GM19324 (cell line): ENCODE measurements at regions not wholly inside any gene's neighbourhood (a gene's known extent, or its start where the extent isn't known, plus 50 kb on each side); places are given as distances from the start of the nearest gene placed in this dataset.

Source experiments
- ATAC-seq: cut with Tn5 transposase; IDR thresholded peaks from one replicate; pipeline ENCODE4 v1.9.1; 2021; ENCODE audit warnings: mild to moderate bottlenecking, moderate library complexity; ENCODE audit not compliant: unreplicated experiment, low FRiP score

DNA sequence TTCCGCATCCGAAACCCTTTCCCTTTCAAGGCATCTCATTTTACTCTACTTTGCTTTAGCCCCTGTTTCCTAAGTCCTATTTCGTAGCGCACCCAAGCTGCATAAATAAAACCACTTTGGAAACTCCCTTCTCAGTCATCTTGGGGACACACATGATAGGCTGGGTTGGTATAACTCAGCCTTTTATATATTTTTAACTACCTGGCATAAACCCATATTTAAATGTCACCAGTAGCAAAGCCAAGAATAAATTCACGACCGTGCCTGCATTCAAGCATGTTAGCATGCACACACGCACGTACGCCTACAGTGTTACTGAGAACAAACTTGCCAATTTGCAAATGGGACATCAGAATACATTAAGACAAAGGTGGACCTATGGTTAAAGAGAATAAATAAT lies 564.7 kb upstream of the PIK3C3 start:
- ATAC-seq: no peak

DNA sequence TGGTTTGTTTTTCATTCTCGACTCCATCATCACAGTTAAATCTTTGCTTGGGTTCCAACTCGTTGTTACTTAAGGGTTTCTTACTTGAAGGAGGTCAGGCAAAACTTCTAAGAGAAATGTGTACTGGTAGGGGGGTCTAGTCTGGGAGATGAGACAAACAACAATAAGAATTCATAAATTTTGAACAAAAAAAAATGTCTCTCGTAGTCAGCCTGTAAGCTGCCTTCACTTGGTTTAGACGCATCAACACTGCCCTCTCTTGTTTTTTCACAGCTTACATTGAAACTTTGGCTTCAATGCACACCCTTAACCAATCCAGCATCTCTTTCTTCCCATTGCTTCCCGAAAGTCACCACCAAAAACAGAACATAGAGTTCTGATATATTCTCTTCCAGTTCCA lies 576.4 kb upstream of the PIK3C3 start:
- no peak for ATAC-seq

DNA sequence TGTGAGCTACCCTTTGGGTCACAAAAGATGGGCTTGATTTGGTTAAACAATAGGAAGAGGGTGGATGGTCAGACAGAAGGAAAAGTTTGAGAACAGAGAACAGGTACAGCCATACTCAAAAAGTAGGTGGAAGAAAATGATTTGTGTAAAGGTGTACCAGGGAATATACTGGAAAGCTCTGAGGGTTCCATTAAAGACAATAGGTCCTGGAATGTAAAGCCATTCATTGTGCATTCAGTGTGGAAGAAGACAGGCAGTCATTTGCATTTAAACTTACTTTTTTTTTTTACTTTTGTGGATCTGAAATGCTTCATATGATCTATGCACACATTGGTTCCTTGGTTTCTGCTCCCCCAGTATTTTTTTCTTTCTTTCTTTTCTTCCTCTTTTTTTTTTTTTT lies 581.4 kb upstream of the PIK3C3 start:
- no peak for ATAC-seq

DNA sequence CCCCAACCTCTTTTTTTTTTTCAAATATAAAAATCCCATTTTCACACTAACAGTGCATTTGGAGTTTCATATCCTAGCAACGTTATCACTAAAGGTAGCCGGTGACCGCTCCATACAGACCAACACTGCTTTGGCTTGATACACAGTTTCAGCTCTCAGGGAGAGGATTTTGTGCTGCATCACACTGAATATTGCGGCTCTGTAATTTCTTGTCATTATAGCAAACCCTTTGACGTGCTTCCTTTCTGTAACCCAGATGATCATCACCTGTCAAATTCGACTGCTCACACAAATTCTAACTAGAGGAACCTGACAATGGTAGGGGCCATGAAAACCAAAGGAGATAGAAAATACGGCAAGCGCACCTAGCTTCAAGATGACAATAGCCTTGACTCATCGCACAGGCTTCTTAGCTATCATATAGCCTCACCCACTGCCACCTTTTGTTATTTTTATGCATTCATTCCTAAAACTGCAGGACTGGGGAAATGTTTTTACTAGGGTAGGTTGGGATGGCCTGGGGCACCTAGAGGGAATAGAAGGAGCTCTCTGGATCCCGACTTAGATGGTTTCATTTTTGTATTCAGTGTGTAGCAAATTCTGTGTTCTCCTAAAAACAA lies 582.9 kb upstream of the PIK3C3 start:
- ATAC-seq: no peak

DNA sequence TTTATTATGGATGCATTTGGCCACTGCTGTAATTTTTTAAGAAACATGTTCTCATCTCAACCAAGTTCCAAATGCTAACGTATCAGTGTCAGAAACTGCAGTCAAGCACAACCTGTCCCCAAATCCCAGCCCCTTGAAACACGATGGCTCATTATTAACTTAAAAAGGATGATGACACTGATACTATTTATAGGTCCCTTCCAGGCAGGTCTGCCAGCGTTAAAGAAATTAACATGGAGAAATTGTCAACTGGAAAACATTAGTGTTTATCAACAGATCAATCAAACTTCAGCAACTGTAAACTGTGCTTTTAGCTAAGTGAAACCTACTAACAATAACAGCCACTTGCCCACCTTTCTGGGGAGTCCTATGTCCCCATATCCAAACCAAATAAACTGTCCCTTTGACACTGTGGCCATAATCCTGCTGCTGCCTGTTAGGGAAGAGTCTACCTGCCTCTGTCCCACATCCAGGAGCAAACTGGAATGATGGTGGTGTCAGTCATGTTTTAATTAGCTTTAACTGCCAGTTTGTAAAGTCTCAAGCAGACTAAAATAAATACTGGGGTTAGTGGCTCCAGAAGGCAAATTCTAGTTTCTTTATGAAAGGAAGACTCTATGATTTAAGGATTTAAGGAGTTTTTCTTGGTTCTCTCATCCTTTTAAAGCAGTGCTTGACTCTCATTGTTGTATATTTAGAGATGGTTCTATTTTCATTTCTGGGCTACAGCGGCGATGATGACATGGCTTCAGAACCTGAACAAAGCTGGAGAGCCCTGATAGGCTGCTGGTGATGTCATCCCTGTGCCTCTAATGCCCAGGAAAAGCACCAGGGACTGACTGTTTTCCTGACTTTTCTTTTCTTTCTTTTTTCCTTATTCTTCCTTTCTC lies 583.6 kb upstream of the PIK3C3 start:
- no peak for ATAC-seq

DNA sequence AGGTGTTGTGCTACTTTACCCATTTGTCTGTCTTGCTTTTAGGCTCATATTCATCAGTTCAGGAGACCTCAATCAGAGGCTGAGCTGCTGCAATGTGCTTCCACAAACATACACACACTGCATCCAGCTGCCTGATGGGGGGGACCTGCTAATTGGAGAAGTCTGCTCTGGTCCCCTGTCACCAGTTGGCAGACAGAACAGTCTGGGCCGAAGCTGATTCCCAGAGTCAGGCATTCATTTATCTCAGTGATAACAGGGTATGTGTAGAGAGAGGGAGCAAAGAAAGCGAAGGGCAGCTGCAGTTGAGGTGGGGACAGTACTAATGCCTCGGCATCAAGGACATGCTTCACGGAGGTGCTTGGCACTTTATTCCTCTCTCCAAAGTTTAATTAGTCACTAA lies 584.3 kb upstream of the PIK3C3 start:
- no peak for ATAC-seq

DNA sequence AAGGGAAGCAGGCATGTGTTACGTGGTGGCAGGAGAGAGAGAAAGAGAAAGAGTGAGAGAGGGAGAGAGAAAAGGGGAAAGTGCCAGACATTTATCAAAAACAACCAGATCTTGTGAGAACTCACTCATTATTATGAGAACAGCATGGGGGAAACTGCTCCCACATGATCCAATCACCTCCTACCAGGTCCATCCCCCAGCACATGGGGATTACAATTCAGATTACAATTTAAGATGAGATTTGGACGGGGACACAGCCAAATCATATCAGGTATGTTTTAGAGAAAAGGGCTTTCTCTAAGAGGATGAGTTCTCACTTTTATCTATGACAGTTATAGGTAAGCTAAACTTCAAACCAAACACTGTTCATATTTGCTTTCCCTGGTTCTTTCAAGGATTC lies 597.3 kb upstream of the PIK3C3 start:
- no peak for ATAC-seq

DNA sequence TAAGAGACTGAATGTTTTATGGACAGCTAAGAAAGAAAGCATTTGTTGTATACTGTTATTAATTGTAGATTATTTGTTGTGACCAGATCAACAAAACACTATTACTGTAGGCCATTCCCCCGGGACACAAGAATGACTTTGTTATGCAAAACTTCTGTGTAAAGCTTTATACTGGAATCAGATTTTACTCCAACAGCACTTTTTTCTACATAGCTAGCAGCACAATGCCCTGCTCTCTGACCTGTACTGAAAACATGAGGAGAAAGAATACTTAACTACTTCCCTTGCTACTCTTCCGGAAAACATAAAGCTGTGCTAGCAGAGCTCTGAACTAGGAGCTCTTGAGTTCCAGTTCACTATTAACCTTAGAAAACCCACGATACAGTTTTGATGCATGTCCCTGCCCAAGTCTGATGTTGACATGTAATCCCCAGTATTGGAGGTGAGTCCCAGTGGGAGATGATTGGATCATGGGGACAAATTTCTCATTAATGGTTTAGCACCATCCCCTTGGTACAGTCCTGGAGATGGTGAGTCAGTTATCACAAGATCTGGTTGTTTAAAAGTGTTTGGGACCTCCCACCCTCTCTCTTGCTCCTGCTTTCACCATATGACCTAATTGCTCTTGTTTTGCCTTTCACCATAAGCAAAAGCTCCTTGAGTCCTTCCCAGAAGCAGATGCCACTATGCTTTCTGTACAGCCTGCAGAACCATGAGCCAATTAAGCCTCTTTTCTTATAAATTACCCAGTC lies 601.1 kb upstream of the PIK3C3 start:
- no peak for ATAC-seq

DNA sequence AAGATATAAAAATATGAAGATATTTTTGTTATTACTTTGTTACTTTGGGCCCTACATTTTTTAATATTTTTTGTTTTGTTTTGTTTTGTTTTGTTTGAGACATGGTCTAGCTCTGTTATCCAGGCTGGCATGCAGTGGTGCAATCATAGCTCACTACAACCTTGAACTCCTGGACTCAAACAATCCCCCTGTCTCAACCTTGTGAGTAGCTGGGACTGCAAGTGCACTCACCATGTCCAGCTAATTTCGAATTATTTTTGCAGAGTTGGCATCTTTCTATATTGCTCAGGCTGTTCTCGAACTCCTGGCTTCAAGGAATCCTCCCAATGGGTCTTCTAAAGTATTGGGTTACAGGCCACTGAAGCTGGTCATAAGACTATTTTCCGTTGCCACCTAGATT lies 603.6 kb upstream of the PIK3C3 start:
- no peak for ATAC-seq

DNA sequence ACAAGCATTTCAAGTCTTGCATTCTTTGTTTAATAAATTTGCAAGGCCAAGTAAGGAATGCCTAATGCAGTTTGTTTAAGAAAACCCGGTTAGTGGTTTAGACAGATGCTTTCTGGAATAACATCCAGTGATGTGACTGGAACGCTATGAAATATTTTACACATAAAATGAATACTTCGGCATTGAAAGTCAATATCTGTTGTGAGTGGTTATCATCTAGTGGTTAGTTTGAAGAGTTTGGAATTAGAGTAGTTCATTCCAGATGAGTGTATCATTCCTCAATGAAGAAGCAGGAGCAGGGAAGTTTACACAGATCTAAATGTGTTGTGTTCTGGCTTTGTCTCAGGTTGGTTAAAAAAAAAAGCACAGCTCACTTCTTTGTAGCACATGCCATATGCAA lies 608.0 kb upstream of the PIK3C3 start:
- ATAC-seq: no peak

DNA sequence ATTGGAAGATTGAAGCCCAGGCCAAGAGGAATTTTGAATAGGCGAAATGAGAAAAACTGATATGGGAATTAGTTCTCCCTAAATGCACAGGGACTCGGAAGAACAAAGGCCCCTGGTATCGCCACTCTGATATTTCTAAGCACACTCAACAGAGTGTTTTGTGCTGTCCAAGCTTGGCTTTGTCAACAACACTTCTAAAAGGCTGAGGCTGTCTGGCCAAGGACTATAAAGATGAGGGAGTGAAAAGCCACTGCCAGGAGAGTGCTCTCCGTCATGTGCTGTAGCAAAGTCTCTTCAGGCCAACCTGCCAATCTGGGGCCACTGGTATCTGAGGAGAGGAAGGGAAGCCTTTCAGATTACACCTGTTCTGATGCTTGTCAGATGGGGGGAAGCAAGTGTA lies 611.2 kb upstream of the PIK3C3 start:
- ATAC-seq: no peak

DNA sequence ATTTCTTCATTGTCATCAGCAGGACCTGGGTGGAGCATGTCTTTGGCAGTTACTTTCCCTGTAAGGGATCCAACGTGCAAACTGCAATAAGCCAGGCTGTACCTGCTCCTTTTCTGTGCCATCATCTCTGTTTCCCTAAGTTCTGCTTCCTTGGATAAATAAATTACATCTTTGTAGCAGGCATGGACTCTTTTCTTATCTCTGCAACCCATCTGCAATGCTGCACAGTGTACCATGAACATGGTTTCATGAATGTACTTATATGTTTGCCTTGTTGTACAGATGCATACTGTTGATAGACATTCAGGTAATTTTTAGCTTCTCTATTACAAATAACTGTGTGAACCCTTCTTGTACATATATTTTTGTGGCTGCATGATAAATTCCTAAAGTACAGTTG lies 616.7 kb upstream of the PIK3C3 start:
- no peak for ATAC-seq

DNA sequence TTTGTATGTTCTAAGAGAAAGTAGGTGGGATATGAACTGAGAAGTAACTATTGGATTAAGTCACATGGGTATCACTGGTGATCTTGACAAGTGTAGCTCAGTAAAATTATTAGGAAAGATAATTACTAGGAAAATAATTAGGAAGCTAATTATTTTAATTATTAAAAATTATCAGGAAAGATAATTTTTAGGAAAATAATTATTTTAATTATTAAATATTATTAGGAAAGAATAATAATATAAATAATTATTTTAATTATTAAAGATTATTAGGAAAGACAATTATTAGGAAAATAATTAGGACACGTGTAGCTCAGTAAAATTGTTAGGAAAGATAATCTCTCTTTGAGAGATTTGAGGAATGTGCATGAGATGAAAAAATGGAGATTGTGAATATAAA lies 623.4 kb upstream of the PIK3C3 start:
- no peak for ATAC-seq

DNA sequence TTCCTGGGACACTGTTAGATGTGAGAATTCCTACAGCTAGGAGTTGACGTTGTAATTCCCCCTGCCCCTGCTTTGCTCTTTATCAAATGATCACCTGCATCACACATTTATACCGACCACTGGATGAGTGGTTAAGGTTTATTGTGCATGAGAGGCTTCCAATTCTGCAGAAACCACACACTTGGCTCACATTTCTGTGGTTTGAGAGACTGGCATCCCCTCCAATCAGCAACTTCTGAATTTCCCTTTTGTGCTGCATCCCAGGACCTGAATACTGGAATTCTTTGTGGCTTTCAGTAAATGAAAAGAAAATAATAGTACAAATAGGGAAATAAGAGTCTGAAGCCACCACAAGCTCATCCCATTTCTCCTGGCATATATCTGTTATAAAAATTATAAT lies 628.7 kb upstream of the PIK3C3 start:
- ATAC-seq: no peak

DNA sequence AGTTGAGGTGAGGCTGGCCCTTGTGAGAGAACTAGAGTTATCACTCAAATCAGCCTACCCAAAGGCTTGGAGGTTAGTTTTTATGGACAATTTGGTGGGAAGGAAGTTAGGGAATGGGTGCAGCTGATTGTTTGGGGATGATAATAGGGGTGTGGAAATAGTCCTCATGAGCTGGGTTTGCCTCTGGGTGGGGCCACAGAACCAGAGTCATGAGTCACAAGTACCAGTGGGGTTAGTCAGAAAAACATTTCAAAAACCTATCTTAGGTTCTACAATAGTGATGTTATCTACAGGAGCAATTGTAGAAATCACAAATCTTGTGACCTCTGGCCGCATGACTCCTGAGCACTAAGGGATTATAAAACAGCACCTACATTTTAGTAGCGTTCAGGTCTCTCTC lies 630.1 kb upstream of the PIK3C3 start:
- no peak for ATAC-seq

DNA sequence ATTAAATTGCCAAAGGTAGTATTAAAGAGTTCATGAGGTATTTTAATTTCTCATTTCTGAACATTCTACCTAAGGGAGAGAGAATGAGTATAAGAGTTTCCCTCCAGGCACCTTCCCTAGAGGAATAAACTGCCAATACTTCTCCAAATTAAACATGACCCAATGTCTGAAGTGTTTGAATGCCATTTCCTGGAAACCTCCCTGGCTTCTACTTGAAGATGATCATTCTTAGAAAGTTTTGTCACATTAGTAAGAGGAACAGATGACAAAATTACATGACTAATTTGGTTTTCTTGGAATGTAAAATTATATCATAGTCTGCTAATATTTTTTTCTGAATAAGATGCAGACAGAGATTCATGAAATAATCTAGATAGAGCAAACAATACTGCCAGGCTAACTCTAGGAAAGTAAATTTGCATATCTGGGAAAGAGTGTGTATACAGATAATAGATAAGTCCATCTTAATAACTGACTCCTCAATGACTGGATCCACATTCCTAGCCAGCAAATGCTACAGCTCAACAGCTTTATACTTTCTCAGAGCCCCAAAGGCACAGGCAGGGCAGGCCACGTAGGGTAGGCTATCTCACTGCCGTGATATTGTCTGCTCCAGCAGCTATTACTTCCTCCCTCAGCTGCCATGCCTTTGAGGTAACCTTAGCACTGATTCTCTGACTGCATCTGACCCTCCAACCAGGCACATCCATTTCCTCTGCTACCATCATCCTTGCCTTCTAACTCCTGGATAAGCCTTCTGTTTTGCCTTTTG lies 630.8 kb upstream of the PIK3C3 start:
- ATAC-seq: no peak

DNA sequence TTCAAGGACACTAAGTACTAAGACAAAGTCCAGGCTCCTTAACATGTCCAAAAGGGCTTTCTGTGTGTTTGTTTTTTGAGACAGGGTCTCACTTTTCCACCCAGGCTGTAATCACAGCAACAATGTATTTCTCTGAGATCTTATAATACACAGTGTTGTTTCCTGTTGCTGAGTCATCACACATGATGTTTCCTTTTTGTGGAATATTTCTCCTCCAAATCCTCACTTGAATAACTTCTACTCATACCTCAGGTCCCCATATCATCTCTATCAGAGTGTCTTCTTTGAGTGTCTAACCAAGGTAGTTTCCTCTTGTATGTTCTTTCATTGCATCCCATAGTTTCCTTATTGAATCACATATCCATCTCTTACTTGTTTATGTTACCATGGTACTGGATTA lies 632.0 kb upstream of the PIK3C3 start:
- no peak for ATAC-seq

DNA sequence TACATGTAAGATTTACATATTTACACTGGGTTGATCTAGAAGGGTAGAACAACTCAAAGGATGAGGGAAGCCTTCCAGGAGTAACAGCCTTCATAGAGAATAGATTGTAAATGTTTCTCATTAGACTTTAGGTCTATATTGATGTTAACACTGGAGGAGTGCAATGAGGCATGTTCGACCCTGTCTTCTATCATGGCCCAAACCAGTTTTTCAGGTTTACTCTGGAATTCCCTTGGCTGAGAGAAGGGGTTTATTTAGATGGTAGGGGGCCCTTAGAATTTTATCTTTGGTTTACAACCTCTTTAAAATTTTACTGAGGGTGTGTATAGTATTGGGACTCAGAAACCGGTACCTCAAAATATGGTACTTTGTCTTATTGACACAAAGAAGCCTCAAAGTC lies 634.9 kb upstream of the PIK3C3 start:
- ATAC-seq: no peak

DNA sequence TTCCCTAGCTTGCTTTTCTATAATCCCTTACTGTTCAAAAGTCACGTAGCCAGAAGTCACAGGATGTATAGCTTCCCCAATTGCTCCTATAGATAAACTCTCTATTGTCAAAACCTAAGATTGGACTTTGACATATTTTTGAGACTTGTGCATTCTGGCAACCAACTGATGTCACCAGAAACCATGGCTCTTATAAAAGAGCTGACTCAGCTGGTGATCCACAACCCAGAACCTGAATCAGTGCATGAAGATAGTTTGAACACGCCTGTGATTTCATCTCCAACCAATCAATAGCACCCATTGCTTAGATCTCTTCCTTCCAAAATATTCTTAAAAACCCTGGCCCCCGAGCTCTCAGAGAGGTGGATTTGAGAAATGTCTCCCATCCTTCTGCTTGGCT lies 639.9 kb upstream of the PIK3C3 start:
- no peak for ATAC-seq

DNA sequence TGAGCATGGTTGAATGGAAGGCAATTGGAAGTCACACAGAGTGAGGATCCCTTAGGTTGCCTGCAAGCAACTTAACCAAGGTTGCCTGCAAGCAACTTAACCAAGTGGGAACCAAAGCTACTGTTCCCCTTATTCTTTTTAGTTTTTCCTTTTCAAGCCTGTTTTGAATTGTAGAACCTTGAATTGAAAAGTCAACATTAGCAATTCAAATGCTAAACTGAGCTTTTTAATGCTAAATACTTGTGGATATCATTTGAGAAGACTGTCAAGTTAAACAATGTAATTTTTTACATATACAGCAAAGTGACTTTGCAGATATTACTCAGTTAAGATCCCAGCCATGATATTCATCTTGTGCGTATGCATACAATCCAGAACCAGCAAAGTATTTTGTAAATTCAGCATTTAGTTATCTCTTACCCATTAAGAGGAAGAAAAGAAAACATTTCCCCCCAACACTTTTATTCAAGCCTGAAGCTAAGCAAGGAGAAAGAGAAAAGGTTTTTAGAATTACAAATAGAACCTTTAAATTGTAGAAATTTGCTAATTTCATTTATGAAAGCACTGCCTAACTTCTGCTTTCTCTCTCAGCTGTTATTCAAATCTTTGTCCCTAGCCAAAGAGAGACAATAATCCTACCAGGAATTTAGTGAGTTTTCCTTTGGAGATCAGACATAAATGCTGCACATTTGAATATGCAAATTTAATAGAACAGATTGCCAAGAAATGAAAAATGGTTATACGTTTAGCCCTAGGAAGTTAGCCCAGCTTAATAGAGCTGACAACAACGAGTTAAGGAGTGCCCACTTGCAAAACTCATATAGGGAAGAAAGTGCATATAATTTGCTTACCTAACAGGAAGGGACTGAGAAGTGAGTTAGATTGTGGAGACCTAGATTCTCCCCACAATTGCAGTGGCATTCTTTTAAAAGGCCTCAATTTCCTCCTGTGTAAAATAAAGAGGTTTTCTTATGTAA lies 643.2 kb upstream of the PIK3C3 start:
- no peak for ATAC-seq
